SK-N-SH (cell line): ENCODE measurements at regions not wholly inside any gene's neighbourhood (a gene's known extent, or its start where the extent isn't known, plus 50 kb on each side); places are given as distances from the start of the nearest gene placed in this dataset.

Experiments used
- CTCF ChIA-PET: fragments of 300-600, 350-600 bp; formaldehyde crosslinking; extraction: SDS; loops from one replicate; lab custom pipeline; 2021; lab: Yijun Ruan, JAX
- POLR2A ChIA-PET: fragments of 350-600 bp; sonication (Branson Sonifier 250); formaldehyde crosslinking; extraction: SDS; loops from one replicate; lab custom pipeline; 2020; ENCODE audit warnings: antibody characterized with exemption, inconsistent platforms; lab: Yijun Ruan, JAX
- DNase-seq: peaks from one replicate; pipeline ENCODE4 v3.0.0; 2012
- H2AFZ ChIP-seq: fragments of 200-600 bp; sonication (generic); 2 replicates; pipeline ENCODE4 v1.8.1; 2016; ENCODE audit warnings: antibody characterized with exemption, mild to moderate bottlenecking, low read depth
- H3F3A ChIP-seq: fragments of 200-600 bp; sonication (generic); replicated peaks from 2 replicates; pipeline ENCODE3; 2016; ENCODE audit warnings: antibody characterized with exemption, mild to moderate bottlenecking; ENCODE audit not compliant: insufficient read depth
- H3K27ac ChIP-seq, 2 experiments: fragments of 200-500 bp in 1 of 2; fragments of 200-600 bp in 1 of 2; sonication (Bioruptor generic) in 1 of 2; sonication (generic), shearing (Covaris generic) in 1 of 2; 2 replicates each; pipeline versions ENCODE4 v1.5.1 to v1.6.1; 2014 to 2016; ENCODE audit warnings: low read depth in 2 of 2, inconsistent platforms in 1 of 2, low read length in 1 of 2, mild to moderate bottlenecking in 1 of 2, mixed read lengths in 1 of 2
- H3K27me3 ChIP-seq: fragments of 200-600 bp; sonication (generic), shearing (Covaris generic); 2 replicates; pipeline ENCODE4 v1.6.1; 2016; ENCODE audit warnings: mixed run types; ENCODE audit not compliant: insufficient read depth
- H3K36me3 ChIP-seq, 2 experiments: fragments of 200-500 bp in 1 of 2; fragments of 200-600 bp in 1 of 2; sonication (Bioruptor generic) in 1 of 2; sonication (generic) in 1 of 2; replicated peaks in 1 of 2; 2 replicates each; pipeline versions ENCODE3 to v1.5.1; 2014 to 2016; ENCODE audit warnings: low read length in 1 of 2, mild to moderate bottlenecking in 1 of 2; ENCODE audit not compliant: insufficient read depth in 2 of 2, control insufficient read depth in 1 of 2
- H3K4me1 ChIP-seq, 2 experiments: fragments of 200-500 bp in 1 of 2; fragments of 200-600 bp in 1 of 2; sonication (Bioruptor generic) in 1 of 2; sonication (generic), shearing (Covaris generic) in 1 of 2; 2 replicates each; pipeline versions ENCODE4 v1.5.1 to v1.6.1; 2014 to 2016; ENCODE audit warnings: low read depth in 1 of 2, low read length in 1 of 2, mixed run types in 1 of 2; ENCODE audit not compliant: insufficient read depth in 2 of 2, control insufficient read depth in 1 of 2
- H3K4me2 ChIP-seq: fragments of 200-600 bp; sonication (generic), shearing (Covaris generic); 2 replicates; pipeline ENCODE4 v1.6.1; 2017; ENCODE audit warnings: mixed run types
- H3K4me3 ChIP-seq, 2 experiments: fragments of 200-500 bp in 1 of 2; fragments of 200-600 bp in 1 of 2; sonication (Bioruptor generic) in 1 of 2; sonication (generic), shearing (Covaris generic) in 1 of 2; 2 replicates each; pipeline versions ENCODE4 v1.5.1 to v1.8.1; 2014 to 2016; ENCODE audit warnings: low read depth in 2 of 2, inconsistent platforms in 1 of 2, low read length in 1 of 2, mild to moderate bottlenecking in 1 of 2, mixed read lengths in 1 of 2, moderate library complexity in 1 of 2
- H3K79me2 ChIP-seq: fragments of 200-600 bp; sonication (generic); 2 replicates; pipeline ENCODE4 v1.8.1; 2017; ENCODE audit warnings: mild to moderate bottlenecking; ENCODE audit not compliant: insufficient read depth
- H3K9ac ChIP-seq: fragments of 200-600 bp; sonication (generic); 2 replicates; pipeline ENCODE4 v1.6.1; 2017; ENCODE audit warnings: mixed run types
- H3K9me2 ChIP-seq: fragments of 200-600 bp; sonication (generic); 2 replicates; pipeline ENCODE4 v1.6.1; 2017; ENCODE audit warnings: mixed run types
- H3K9me3 ChIP-seq: fragments of 200-600 bp; sonication (generic); 2 replicates; pipeline ENCODE4 v1.6.1; 2017; ENCODE audit warnings: mixed run types, mild to moderate bottlenecking, moderate library complexity
- H4K20me1 ChIP-seq: fragments of 200-600 bp; sonication (generic); 2 replicates; pipeline ENCODE4 v1.6.1; 2017; ENCODE audit warnings: mild to moderate bottlenecking, mixed run types; ENCODE audit not compliant: insufficient read depth
- CTCF ChIP-seq: fragments of 200-600 bp; sonication (generic); IDR thresholded peaks from 2 replicates; pipeline ENCODE4 v1.6.1; 2017; ENCODE audit warnings: antibody characterized with exemption, mild to moderate bottlenecking, moderate library complexity
- ELF1 ChIP-seq: IDR thresholded peaks from 2 replicates; pipeline ENCODE4 v1.4.0; 2012
- FOSL2 ChIP-seq: IDR thresholded peaks from 2 replicates; pipeline ENCODE4 v1.4.0; 2012; ENCODE audit warnings: low read depth, mild to moderate bottlenecking, moderate library complexity, borderline replicate concordance
- IRF3 ChIP-seq: fragments of 150-350 bp; IDR thresholded peaks from 2 replicates; pipeline ENCODE4 v1.6.1; 2016; ENCODE audit warnings: mild to moderate bottlenecking, low read depth, low read length
- MEF2A ChIP-seq: IDR thresholded peaks from 2 replicates; pipeline ENCODE4 v1.4.0; 2012; ENCODE audit warnings: low read depth, borderline replicate concordance
- MXI1 ChIP-seq: IDR thresholded peaks from 2 replicates; pipeline ENCODE4 v1.6.1; 2012; ENCODE audit warnings: mild to moderate bottlenecking, low read depth, low read length, improper control_type of control experiment
- PBX3 ChIP-seq: IDR thresholded peaks from 2 replicates; pipeline ENCODE4; 2012
- RAD21 ChIP-seq: IDR thresholded peaks from 2 replicates; pipeline ENCODE4 v1.6.1; 2012; ENCODE audit warnings: mild to moderate bottlenecking, low read length
- RCOR1 ChIP-seq: fragments of 150-350 bp; IDR thresholded peaks from 2 replicates; pipeline ENCODE4 v1.6.1; 2017; ENCODE audit warnings: antibody characterized with exemption, low read length
- RFX5 ChIP-seq: IDR thresholded peaks from 2 replicates; pipeline ENCODE4 v1.6.1; 2012; ENCODE audit warnings: mild to moderate bottlenecking, improper control_type of control experiment, low read length
- SIN3A ChIP-seq: IDR thresholded peaks from 2 replicates; pipeline ENCODE4 v1.6.1; 2012; ENCODE audit warnings: low read depth, mild to moderate bottlenecking, low read length, moderate library complexity, borderline replicate concordance
- TCF12 ChIP-seq: IDR thresholded peaks from 2 replicates; pipeline ENCODE4 v1.4.0; 2012
- YY1 ChIP-seq: IDR thresholded peaks from 2 replicates; pipeline ENCODE4 v1.4.0; 2012; ENCODE audit warnings: low read depth, mild to moderate bottlenecking
- WGBS: methylation state at CpG from one replicate; pipeline ENCODE4 v1.1.6; 2017; ENCODE audit warnings: low lambda C conversion rate; 5-methylcytosine and 5-hydroxymethylcytosine counted together

- Histone ChIP-seq H3K9ac (no peak overlapping the region), H2AFZ (no peak overlapping the region), H3K79me2 (no peaks in the 10 kb centered on the region)
Measured at GRCh38 chr3:157868946-157869345, 237.3 kb downstream of the SHOX2 start.

GRCh38 chr3:157868196-157868595, 238.0 kb downstream of the SHOX2 start:
- Histone ChIP-seq H3K4me1 (peaks cover 0 to 14% of the 10 kb centered on the region in 2 experiments; a peak in 2 of 4 replicates), H3K79me2 (no peaks in the 10 kb centered on the region), H3K9me3 (no peaks in the 10 kb centered on the region), H2AFZ (no peak overlapping the region), H4K20me1 (no peaks in the 10 kb centered on the region), H3K36me3 (no peaks in the 10 kb centered on the region), H3K27me3 (no peaks in the 10 kb centered on the region), H3K4me2 (no peak overlapping the region), H3K27ac (no peak overlapping the region; a peak in 1 of 4 replicates), H3K9ac (no peak overlapping the region), H3F3A (no peaks in the 10 kb centered on the region), H3K4me3 (no peak overlapping the region), H3K9me2 (no peaks in the 10 kb centered on the region)
- DNase-seq = no peak
- CTCF ChIA-PET = interaction anchor here (0.5 to 1.0 kb wide), 4 partner anchors 32 to 569 kb away, joined by 3 read pairs; no protein-coding TSS in a partner anchor
- TF ChIP-seq FOSL2 = peak; percentile 26; the same call in 1 of the 2 replicates
- no peak for TF ChIP-seq MXI1
- no peak for TF ChIP-seq SIN3A
- TF ChIP-seq PBX3 = 0 out of 2 replicates have a peak, but pooled peaks have one; percentile 3
- TF ChIP-seq TCF12 = 0 out of 2 replicates have a peak, but pooled peaks have one; percentile 13
- no peak for TF ChIP-seq ELF1
- WGBS = 59% methylated on average over 1 of the region's 1 CpG
- POLR2A ChIA-PET = no interaction called here

More at GRCh38 chr3:157868946-157869345, 237.3 kb downstream of the SHOX2 start:
- Histone ChIP-seq H3K4me2 (no peak overlapping the region), H3K9me2 (no peaks in the 10 kb centered on the region), H3K9me3 (no peaks in the 10 kb centered on the region), H3K4me1 (peaks cover 0 to 17% of the 10 kb centered on the region in 2 experiments; a peak in 2 of 4 replicates), H3F3A (no peaks in the 10 kb centered on the region), H3K36me3 (no peaks in the 10 kb centered on the region), H3K27me3 (no peaks in the 10 kb centered on the region), H4K20me1 (no peaks in the 10 kb centered on the region), H3K27ac (no peak overlapping the region), H3K4me3 (no peak overlapping the region)
- no peak for TF ChIP-seq YY1
- ChIA-PET POLR2A (no interaction called here), CTCF (no interaction called here)
- no peak for DNase-seq
- WGBS = 23% methylated on average over 2 of the region's 2 CpGs

GRCh38 chr3:157865352-157866000, 240.7 kb downstream of the SHOX2 start:
- no peaks in the 10 kb centered on the region for H3K27me3 ChIP-seq
- H3K9ac ChIP-seq = no peak overlapping the region
- H3K36me3 ChIP-seq = no peaks in the 10 kb centered on the region
- H3K4me1 ChIP-seq = no peaks in the 10 kb centered on the region; a peak in 1 of 4 replicates
- DNase-seq = no peak
- WGBS = 95% methylated on average over 7 of the region's 9 CpGs
- no peaks in the 10 kb centered on the region for H3K9me3 ChIP-seq
- H2AFZ ChIP-seq = no peak overlapping the region
- ChIA-PET CTCF (interaction anchor here (1.1 to 1.6 kb wide), 2 partner anchors 10 to 248 kb away, joined by 3 read pairs; no protein-coding TSS in a partner anchor), POLR2A (no interaction called here)
- H4K20me1 ChIP-seq = no peaks in the 10 kb centered on the region
- H3K9me2 ChIP-seq = no peaks in the 10 kb centered on the region
- H3K4me3 ChIP-seq = no peak overlapping the region; a peak in 1 of 4 replicates
- H3K79me2 ChIP-seq = no peaks in the 10 kb centered on the region
- H3K4me2 ChIP-seq = no peak overlapping the region
- TF ChIP-seq MEF2A (no peak), IRF3 (no peak), RFX5 (no peak), CTCF (peak; percentile 48), RAD21 (peak; percentile 11; the same call in 1 of the 2 replicates), PBX3 (no peak), MXI1 (no peak), ELF1 (no peak), RCOR1 (no peak), FOSL2 (no peak)
- no peaks in the 10 kb centered on the region for H3F3A ChIP-seq
- no peak overlapping the region for H3K27ac ChIP-seq
